HG03025 (cell line): ENCODE measurements at regions not wholly inside any gene's neighbourhood (a gene's known extent, or its start where the extent isn't known, plus 50 kb on each side); places are given as distances from the start of the nearest gene placed in this dataset.
"Not testable (repeated sequence)": the region's sequence is repeated elsewhere in the genome, so short reads cannot be mapped to it uniquely, and the experiment has no call there.

ENCODE experiments used
- ATAC-seq: cut with Tn5 transposase; IDR thresholded peaks from one replicate; pipeline ENCODE4 v1.9.1; 2021; ENCODE audit warnings: mild to moderate bottlenecking, moderate library complexity; ENCODE audit not compliant: unreplicated experiment, low FRiP score

DNA sequence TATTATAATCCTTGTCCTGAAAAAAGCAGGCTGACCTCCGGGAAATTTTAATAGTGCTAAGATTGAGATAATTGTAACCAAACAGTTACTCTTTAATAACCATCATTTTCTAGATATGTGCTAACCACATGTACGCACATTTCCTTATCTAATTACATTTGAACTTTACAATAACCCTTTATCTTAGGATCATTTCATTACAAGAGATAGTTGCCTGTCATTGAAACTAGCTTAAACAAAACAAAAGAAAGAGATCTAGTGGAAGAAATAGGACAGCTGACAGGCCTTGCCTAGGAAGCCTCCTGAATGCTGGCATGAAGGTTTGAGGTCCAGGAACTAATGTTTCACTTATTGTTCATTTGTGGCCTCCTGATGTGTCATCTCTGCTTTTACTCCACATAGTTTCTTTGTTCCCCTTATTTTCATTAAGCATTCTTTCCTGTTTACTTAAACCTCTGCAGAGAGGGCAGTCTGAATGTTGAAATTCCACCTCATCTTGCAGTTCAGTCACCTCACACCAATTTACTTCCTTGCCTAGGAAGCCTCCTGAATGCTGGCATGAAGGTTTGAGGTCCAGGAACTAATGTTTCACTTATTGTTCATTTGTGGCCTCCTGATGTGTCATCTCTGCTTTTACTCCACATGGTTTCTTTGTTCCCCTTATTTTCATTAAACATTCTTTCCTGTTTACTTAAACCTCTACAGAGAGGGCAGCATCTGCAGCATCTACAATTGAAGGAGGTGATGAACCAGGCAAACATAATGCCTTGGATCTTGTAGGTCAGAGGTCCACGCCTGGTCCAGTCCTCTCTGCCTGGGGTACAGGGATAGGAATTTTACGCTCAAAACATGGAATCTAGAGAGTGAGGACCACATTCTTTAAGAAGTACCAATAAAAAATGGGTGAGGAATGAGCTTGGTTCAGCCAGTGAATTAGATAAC is 247.5 kb downstream of the SPATA31A6 start:
- ATAC-seq: not testable (repeated sequence)

GRCh38 chr9:42431616-42432010 is 248.2 kb downstream of the SPATA31A6 start:
- ATAC-seq: not testable (repeated sequence)

DNA sequence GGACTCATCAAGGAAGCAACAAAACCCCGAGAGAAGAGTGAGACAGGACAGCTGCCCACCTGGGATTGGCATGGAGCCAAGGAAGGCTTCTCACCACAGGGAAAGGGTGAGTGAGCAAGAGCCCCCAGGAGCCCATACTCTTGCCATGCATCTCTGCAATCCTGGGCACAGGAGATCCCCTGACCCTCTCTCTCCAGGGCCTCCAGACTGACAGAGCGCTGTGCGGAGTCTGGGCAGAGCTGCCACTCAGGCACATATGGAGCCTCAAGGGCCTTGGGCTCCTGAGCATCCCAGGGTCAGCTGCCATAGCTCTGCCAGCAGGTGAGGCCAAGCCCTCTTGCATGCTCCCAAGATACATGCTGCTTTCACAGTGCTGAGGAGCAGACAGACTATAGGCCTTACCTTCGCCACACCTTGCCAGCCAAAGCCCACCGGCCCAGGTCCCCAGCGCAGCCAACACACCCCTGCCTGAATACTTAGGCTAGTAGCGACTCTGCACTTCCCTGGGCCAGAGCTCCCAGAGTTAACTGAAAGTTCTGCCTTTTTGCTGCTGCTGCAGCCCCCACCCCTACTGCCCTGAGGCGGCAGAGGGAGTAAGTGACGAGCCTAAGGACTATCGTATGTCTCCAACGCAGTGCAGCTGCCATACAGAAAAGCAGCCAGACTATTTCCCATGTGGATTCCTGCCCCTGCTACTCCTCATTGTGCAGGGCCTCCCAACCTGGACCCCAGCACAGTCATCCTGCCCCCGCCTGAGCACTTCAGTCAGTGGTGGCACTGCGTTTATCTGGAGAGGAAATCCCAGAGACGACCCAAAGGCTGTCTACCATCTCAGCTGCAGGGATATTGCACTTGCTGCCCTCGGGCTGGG is 251.6 kb downstream of the SPATA31A6 start:
- not testable (repeated sequence) for ATAC-seq

GRCh38 chr9:42435715-42436342 is 252.4 kb downstream of the SPATA31A6 start:
- not testable (repeated sequence) for ATAC-seq

GRCh38 chr9:42437057-42437759 is 253.7 kb downstream of the SPATA31A6 start:
- ATAC-seq: not testable (repeated sequence)

GRCh38 chr9:42442680-42443079 is 259.2 kb downstream of the SPATA31A6 start:
- ATAC-seq: not testable (repeated sequence)

DNA sequence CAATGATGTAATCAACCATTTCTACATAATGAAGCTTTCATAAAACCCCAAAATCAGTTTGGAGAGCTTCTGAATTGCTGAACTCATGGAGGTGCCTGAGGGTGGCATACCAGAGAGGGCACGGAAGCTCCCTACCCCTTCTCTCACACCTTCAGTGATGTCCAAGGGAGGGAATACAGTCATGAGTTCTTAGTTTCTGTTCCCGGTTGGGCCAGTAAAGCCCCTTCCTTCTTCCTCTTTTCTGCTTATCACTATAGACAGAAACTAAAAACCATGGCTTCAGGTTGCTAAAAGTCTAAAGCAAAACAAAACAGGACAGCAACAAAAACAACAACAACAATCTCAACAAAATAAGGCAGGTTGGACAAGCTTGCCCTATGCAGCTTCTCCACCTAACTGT is 260.0 kb downstream of the SPATA31A6 start:
- peak; percentile 49 for ATAC-seq

DNA sequence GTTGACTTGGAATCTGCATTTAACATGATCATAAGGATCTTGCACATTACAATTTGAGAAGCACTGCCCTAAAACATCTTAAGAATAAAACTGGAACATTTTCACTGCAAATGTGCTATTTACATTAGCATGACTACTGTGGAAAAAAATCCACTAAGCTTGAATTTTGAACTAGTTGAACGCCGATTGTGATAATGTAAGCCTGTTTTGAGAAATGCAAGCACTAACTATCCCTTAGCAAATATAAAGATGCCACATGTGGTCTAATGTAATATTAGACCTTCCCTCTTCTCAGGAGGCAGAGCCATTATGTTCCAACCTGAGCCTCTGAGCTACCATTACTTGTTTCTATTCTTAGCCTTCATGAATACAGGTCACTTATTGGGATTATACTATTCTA is 278.0 kb downstream of the SPATA31A6 start:
- not testable (repeated sequence) for ATAC-seq

- ATAC-seq: not testable (repeated sequence)
Measured at GRCh38 chr9:42461863-42462262, 278.4 kb downstream of the SPATA31A6 start.

DNA sequence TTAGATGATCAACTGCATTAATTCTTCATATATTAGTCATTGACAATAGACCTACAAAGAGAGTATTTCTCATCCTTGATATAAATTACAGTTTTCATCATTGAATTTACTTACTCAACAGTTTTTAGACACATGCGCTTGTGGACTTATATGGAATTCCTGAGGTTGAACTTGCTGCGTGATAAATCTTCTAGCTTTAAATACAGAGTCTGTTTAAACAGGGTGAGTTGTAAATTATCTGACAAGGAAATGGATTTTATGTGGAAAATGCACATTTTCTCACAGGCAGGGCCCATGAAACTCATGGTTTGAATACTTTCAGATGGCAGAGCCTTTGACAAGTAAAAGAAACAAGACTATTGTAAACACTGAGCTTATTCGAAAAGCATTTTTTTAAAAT is 280.5 kb downstream of the SPATA31A6 start:
- ATAC-seq: not testable (repeated sequence)

DNA sequence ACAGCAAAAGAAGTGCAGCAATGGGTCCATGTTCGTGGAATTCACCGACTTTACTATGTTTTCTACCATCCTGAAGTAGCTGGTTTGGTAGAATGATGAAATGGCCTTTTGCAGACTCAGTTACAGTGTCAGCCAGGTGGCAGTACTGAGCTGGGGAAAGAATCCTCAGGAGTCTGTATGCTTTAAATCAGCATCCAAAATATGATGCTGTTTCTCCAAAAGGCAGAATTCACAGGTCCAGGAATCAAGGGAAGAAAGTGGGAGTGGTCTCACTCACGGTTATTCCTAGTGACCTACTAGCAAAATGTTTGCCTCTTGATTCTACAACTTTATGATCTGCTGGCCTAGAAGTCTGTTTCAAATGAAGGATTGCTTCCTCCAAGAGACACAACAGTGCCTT is 287.1 kb downstream of the SPATA31A6 start:
- not testable (repeated sequence) for ATAC-seq

DNA sequence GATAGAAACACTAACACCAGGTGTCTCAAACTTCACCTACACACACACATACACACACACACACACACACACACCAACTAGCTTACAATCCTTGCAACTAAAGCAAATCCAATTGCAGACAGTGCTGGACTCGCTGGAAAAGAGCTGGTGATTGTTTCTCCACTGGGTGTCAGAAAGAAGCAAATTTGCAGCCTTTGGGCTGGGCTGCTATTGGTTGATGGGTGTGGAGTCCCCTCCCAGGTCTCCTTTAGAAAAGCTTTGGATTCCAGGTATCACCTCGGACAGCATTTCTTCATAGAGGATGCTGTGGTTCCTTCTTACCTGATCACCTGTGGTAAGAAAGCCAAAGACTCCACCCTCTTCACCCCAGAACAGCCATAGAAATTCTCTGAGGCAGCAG is 307.5 kb downstream of the SPATA31A6 start:
- not testable (repeated sequence) for ATAC-seq

DNA sequence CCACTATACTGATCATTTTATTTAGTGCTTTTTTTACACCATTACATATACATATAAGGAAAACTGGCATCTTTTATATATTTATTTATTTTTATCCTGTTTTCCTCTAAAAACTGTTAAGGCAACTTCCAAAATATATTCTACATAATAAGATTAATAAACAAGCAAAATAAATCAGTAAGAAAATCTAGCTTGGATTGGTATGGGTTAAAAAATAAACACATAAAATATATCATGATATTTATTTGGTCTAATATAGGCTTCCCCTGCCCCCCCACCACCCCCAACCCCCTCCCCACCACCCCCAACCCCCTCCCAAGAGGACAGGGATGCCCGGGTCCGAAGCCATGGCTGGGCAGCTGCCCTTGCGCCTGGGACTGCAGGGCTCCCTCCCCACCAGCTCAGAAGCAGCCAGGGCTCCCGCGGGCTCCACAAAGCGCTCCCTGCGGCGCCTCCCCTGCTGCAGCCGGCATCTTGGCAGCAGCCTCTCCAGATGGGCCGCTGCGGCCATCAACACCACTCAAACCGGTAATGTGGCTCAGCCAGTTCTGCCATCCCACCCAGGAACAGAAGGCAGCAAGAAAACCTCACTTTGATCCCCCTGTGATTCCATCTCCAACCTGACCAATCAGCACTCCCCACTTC is 319.3 kb downstream of the SPATA31A6 start:
- not testable (repeated sequence) for ATAC-seq

DNA sequence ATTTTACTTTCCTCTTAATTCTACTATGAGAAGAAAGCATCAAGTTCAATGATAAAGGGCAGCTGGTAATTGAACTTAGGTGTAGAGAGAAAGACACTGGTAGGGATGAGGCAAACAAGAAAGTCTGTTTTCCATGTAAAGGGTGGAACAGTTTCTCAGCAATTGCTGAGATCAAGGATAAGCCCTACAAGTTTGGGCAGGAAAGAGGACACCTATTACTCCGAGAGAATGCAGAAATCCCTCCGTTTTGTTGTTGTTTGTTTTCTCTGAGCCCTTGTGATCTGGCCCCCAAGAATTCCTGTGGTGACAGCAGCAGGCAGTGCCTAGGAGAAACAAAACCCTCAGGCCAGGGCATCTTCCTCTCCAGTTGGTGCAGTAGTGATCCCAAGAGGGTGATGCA is 324.7 kb downstream of the SPATA31A6 start:
- not testable (repeated sequence) for ATAC-seq

DNA sequence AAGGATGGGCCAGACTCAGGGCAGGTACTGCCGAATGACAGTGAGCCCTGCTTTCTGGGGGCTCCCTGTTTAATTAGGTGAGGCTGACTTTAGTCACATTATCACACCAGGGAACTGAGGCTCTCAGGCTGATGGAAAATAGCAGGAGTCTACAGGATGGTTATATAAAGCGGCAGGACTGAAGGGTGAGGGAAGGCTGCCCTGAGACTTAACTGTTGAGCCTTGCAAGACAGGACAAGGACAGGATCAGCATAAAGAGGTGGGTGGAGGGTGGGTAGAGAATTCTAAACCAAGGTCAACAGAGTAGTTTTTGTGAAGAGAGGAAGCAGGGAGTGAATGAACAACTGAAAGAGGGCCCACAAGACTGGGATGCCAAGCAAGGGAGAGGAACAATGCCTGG is 330.1 kb downstream of the SPATA31A6 start:
- ATAC-seq: not testable (repeated sequence)

DNA sequence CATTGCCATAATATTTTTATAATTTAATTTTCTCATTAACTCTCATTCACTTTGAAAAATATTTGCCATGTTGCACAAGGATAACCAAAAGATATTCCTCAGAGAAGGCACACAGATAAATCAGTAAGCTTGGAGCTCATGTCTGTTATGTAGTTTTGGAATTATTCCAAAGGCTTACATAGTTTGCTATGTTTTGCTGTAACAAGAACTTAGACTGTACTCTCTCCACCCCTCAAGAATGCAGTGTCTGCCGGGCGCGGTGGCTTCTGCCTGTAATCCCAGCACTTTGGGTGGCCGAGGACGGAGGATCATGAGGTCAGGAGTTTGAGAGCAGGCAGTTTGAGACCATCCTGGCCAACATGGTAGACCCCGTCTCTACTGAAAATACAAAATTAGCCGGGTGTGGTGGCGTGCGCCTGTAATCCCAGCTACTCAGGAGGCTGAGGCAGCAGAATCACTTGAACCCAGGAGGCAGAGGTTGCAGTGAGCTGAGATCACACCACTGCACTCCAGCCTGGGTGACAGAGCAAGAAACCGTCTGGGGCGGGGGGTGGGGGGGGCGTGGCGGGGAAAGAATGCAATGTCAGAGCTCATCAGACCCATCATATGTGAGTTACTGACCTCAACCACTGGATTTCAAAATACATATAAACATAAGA is 351.0 kb downstream of the SPATA31A6 start:
- ATAC-seq: not testable (repeated sequence)

- ATAC-seq: not testable (repeated sequence)
Measured at GRCh38 chr9:42534984-42535325, 351.5 kb downstream of the SPATA31A6 start.

- ATAC-seq: not testable (repeated sequence)
Measured at GRCh38 chr9:42550789-42551357, 367.4 kb downstream of the SPATA31A6 start.

DNA sequence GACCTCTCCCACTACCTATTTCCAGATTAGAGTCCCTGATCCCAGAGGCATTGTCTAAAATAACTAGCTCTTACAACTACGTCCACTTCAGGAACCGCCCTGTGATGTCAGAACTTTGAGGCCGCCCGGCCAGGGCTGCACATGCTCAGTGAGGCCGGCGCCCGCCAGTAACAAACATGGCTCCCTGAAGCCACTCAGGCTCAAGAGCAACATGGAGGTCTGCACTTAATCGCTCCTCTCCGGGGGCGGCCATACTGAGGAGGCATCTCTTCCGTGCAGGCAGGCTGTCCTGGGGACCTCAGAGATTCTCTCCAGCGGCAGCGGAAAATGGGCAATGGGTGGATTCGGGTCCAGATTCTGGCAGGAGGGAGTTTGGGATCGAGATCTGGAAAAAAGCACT is 385.1 kb downstream of the SPATA31A6 start:
- ATAC-seq: not testable (repeated sequence)
